ENCODE measurements at regions not wholly inside any gene's neighbourhood (a gene's known extent, or its start where the extent isn't known, plus 50 kb on each side); places are given as distances from the start of the nearest gene placed in this dataset.

- TF ChIP-seq BCLAF1 (IDR thresholded peaks at IDR 0.05) (no peak), RELA (IDR thresholded peaks at IDR 0.05; ENCODE audit: borderline replicate concordance, partially characterized antibody) (no peak), POLR2AphosphoS2 (IDR thresholded peaks at IDR 0.05; ENCODE audit: low read depth, low read length) (no peak), USF1 (IDR thresholded peaks at IDR 0.05; ENCODE audit: borderline replicate concordance, extremely low read length, insufficient read depth, low read depth, low read length) (no peak), E2F4 (IDR thresholded peaks at IDR 0.05; ENCODE audit: low read depth, low read length) (no peak), GABPA (IDR thresholded peaks at IDR 0.05; ENCODE audit: low read depth) (no peak), KDM1A (IDR thresholded peaks at IDR 0.05; ENCODE audit: borderline replicate concordance) (no peak), FOXM1 (IDR thresholded peaks at IDR 0.05; ENCODE audit: low read depth, low read length) (peak; percentile 60; the same call in 1 of the 2 replicates), SIN3A (IDR thresholded peaks at IDR 0.05; ENCODE audit: low read depth, low read length) (no peak), PAX8 (IDR thresholded peaks at IDR 0.05) (no peak), TARDBP (IDR thresholded peaks at IDR 0.05; ENCODE audit: borderline replicate concordance) (no peak), ATF7 (IDR thresholded peaks at IDR 0.05; ENCODE audit: low read depth) (peak; percentile 53; the same call in 1 of the 2 replicates), IKZF2 (IDR thresholded peaks at IDR 0.05) (peak; percentile 95 to 96), USF2 (IDR thresholded peaks at IDR 0.05; ENCODE audit: borderline replicate concordance, low read depth, low read length) (no peak), MLLT1 (IDR thresholded peaks at IDR 0.05) (no peak), EGR1 (IDR thresholded peaks at IDR 0.05; ENCODE audit: borderline replicate concordance in 1 of 2, low read depth in 2 of 2, low read length in 2 of 2) (no peak), IRF4 (IDR thresholded peaks at IDR 0.05; ENCODE audit: low read depth, low read length) (0 out of 2 replicates have a peak, but pooled peaks have one; percentile 21)
Observed at GRCh38 chr13:33757713-33758112, 60.2 kb upstream of the RFC3 start (continued).

Measured in GM12878 (cell line).